Ammon's horn (tissue), 1 donor: ENCODE measurements at regions not wholly inside any gene's neighbourhood (a gene's known extent, or its start where the extent isn't known, plus 50 kb on each side); places are given as distances from the start of the nearest gene placed in this dataset.
"Not testable (repeated sequence)": the region's sequence is repeated elsewhere in the genome, so short reads cannot be mapped to it uniquely, and the experiment has no call there.

Experiments
- DNase-seq: peaks from one replicate; pipeline ENCODE4 v3.0.0-alpha.2; 2016; ENCODE audit warnings: low spot score

GRCh38 chr12:66775871-66776270 lies 97.0 kb upstream of the GRIP1 start:
- DNase-seq = no peak

- DNase-seq = no peak
These were observed 98.1 kb upstream of the GRIP1 start for GRCh38 chr12:66776974-66777373.

GRCh38 chr12:66779466-66779865 lies 100.6 kb upstream of the GRIP1 start:
- DNase-seq = no peak

GRCh38 chr12:66786531-66787308 lies 107.8 kb upstream of the GRIP1 start:
- no peak for DNase-seq

GRCh38 chr12:66799551-66799950 lies 120.7 kb upstream of the GRIP1 start:
- no peak for DNase-seq

- DNase-seq = no peak
These were observed 121.2 kb upstream of the GRIP1 start for GRCh38 chr12:66800046-66800445.

GRCh38 chr12:66803930-66804329 lies 125.1 kb upstream of the GRIP1 start:
- peak; percentile 16 for DNase-seq

- no peak for DNase-seq
These were observed 125.7 kb upstream of the GRIP1 start for GRCh38 chr12:66804563-66804974.

- DNase-seq = no peak
These were observed 129.7 kb upstream of the GRIP1 start for GRCh38 chr12:66808606-66809005.

- DNase-seq = no peak
These were observed 134.4 kb upstream of the GRIP1 start for GRCh38 chr12:66813137-66813892.

- no peak for DNase-seq
These were observed 140.7 kb upstream of the GRIP1 start for GRCh38 chr12:66819587-66819986.

- DNase-seq = no peak
These were observed 144.1 kb upstream of the GRIP1 start for GRCh38 chr12:66822961-66823360.

- DNase-seq = peak; percentile 12
These were observed 145.1 kb upstream of the GRIP1 start for GRCh38 chr12:66823857-66824570.

GRCh38 chr12:66825921-66826320 lies 147.0 kb upstream of the GRIP1 start:
- not testable (repeated sequence) for DNase-seq

- DNase-seq = no peak
These were observed 150.9 kb upstream of the GRIP1 start for GRCh38 chr12:66829660-66830325.

- no peak for DNase-seq
These were observed 152.6 kb upstream of the GRIP1 start for GRCh38 chr12:66831495-66831894.

GRCh38 chr12:66832997-66833396 lies 154.1 kb upstream of the GRIP1 start:
- no peak for DNase-seq

GRCh38 chr12:66836623-66837310 lies 157.9 kb upstream of the GRIP1 start:
- DNase-seq = no peak

- DNase-seq = no peak
These were observed 158.4 kb upstream of the GRIP1 start for GRCh38 chr12:66837311-66837627.

- no peak for DNase-seq
These were observed 159.5 kb upstream of the GRIP1 start for GRCh38 chr12:66838366-66838765.

- no peak for DNase-seq
These were observed 170.1 kb upstream of the GRIP1 start for GRCh38 chr12:66848967-66849366.

- DNase-seq = no peak
These were observed 172.3 kb upstream of the GRIP1 start for GRCh38 chr12:66851134-66851533.
